LNCAP (cell line): ENCODE measurements at regions not wholly inside any gene's neighbourhood (a gene's known extent, or its start where the extent isn't known, plus 50 kb on each side); places are given as distances from the start of the nearest gene placed in this dataset.

Source experiments
- CTCF ChIP-seq: fragments of 450-650 bp; IDR thresholded peaks from 2 replicates; pipeline ENCODE4 v1.5.1; 2017; ENCODE audit warnings: mild to moderate bottlenecking

DNA sequence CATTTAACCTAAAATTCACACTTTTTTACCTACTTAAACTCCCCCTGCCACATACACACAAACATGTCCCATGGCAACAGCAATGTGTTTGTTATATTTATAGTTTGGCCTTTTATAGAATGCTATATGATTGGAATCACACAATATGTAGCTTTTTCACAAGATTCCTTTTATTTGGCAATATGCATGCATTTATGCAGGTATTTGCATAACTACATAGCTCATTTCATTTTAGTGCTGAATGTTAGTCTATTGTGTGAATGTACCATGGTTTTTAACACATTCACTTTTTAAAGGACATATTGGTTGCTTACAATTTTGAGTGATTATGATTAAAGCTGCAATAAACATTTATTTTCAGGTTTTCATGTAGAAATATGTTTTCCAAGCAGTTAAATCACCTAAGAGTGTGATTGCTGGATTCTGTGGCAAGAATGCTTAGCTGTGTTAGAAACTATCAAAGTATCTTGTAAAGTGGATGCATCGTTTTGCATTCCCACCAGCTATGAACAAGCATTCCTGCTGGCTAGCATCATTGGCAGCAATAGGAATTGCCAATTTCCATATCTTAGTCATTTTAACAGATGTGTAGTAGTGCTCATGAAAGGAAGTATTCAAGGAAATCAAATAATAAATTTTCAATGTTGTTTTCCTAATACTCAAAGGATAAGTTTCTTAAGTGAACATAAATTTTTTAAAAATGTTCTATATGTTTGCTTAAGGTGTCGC lies 557.0 kb downstream of the SLITRK1 start:
- TF ChIP-seq CTCF = no peak

GRCh38 chr13:83311886-83312577 lies 570.2 kb downstream of the SLITRK1 start:
- no peak for TF ChIP-seq CTCF

- TF ChIP-seq CTCF = no peak
Measured at GRCh38 chr13:83298617-83299016, 583.7 kb downstream of the SLITRK1 start.

DNA sequence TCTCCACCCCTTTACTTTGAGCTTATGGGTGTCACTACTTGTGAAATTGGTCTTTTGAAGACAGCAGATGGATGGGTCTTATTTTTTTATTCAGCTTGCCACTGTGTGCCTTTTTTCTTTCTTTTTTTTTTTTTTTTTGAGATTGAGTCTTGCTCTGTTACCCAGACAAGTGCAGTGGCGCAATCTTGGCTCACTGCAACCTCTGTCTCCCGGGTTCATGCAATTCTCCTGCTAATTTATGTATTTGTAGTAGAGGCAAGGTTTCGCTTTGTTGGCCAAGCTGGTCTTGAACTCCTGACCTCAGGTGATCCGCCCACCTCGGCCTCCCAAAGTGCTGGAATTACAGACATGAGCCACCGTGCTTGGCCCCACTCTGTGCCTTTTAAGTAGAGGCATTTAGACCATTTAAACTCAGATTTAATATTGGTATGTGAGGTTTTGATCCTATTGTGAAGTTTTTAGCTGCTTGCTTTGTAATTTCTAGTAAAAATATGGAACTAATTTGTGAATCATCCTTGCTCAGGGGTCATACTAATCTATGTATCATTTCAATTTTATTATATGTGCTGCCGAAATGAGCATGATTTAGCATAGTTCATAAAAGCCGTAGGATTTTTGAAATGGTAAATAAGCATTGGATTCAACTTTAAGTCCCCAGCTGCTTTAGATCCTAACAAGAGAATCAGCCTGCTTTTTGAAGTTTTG lies 584.5 kb downstream of the SLITRK1 start:
- TF ChIP-seq CTCF = no peak

DNA sequence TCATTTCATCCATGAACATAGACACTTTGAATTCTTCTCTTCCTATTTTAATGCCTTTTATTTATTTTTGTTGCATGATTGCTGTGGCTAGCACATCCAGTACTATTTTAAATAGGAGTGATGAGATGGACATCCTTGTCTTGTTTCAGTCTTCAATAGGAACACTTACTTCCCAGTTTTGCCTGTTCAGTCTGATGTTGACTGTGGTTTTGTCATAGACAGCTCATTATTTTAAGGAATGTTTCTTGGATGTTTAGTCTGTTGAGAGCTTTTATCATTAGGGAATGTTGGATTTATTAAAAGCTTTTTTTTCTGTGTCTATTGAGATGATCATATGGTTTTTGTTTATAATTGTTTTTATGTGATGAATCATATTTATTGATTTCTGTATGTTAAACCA lies 586.6 kb downstream of the SLITRK1 start:
- TF ChIP-seq CTCF = no peak

DNA sequence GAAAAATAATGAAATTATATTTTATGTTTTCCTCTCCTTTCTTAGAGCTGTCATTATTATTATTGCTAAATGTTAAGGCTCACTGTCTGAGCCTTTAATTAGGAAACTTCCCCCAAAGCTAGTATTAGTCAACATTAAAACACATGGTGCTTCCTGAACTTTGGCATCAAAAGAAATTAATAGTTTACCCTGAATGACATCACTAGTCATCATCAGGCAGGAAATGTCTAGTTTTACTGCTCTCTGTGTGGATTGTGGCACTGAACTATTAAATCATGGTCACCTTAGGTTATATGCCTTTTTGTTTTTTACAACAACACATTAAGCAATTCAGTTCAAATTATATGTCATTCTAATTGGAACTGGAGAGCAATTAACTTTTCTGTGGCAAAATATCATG lies 595.5 kb downstream of the SLITRK1 start:
- no peak for TF ChIP-seq CTCF

- no peak for TF ChIP-seq CTCF
Measured at GRCh38 chr13:83281654-83282053, 600.6 kb downstream of the SLITRK1 start.
